ENCODE measurements at regions not wholly inside any gene's neighbourhood (a gene's known extent, or its start where the extent isn't known, plus 50 kb on each side); places are given as distances from the start of the nearest gene placed in this dataset.

- TF ChIP-seq, protein P1, sequence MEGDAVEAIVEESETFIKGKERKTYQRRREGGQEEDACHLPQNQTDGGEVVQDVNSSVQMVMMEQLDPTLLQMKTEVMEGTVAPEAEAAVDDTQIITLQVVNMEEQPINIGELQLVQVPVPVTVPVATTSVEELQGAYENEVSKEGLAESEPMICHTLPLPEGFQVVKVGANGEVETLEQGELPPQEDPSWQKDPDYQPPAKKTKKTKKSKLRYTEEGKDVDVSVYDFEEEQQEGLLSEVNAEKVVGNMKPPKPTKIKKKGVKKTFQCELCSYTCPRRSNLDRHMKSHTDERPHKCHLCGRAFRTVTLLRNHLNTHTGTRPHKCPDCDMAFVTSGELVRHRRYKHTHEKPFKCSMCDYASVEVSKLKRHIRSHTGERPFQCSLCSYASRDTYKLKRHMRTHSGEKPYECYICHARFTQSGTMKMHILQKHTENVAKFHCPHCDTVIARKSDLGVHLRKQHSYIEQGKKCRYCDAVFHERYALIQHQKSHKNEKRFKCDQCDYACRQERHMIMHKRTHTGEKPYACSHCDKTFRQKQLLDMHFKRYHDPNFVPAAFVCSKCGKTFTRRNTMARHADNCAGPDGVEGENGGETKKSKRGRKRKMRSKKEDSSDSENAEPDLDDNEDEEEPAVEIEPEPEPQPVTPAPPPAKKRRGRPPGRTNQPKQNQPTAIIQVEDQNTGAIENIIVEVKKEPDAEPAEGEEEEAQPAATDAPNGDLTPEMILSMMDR (IDR thresholded peaks at IDR 0.05; ENCODE audit: low read length) = no peak
- no peak for TF ChIP-seq EZH2 (IDR thresholded peaks at IDR 0.05; ENCODE audit: borderline replicate concordance, low read length)
These were observed 1254.4 kb upstream of the PHF14 start for GRCh38 chr7:9719303-9719702.

Data from OCI-LY1 (cell line).